HCT116 (cell line): ENCODE measurements at regions not wholly inside any gene's neighbourhood (a gene's known extent, or its start where the extent isn't known, plus 50 kb on each side); places are given as distances from the start of the nearest gene placed in this dataset.

Source experiments
- ATAC-seq: fragments of 200-7000 bp; cut with Tn5 transposase; 2 replicates; pipeline ENCODE4 v1.9.1; 2020; ENCODE audit warnings: mild to moderate bottlenecking, moderate library complexity
- BruUV-seq: library from RNA; stranded (reverse); fragments of 400-500 nt; replicated peaks from 2 replicates; lab custom pipeline; 2021; lab: Mats Ljungman, UMichigan
- CTCF ChIA-PET: fragments of 300-600 bp; sonication (Branson Sonifier 250); formaldehyde crosslinking; loops from one replicate; lab custom pipeline; 2021; ENCODE audit warnings: antibody characterized with exemption; lab: Charles Lee
- POLR2A ChIA-PET: fragments of 300-600, 350-600 bp; sonication (Branson Sonifier 250); formaldehyde crosslinking; loops from one replicate; lab custom pipeline; 2021; ENCODE audit warnings: antibody characterized with exemption; lab: Charles Lee
- RAD21 ChIA-PET, 2 experiments: fragments of 300-600 bp; sonication (Branson Sonifier 250); formaldehyde crosslinking; loops; one replicate each; lab custom pipeline; 2023; ENCODE audit warnings: low total read pairs in 2 of 2; ENCODE audit not compliant: uncharacterized antibody in 2 of 2, unreplicated experiment in 2 of 2, low non-redundant PET in 1 of 2; lab: Charles Lee
- DNase-seq: peaks from one replicate; pipeline ENCODE4 v3.0.0-alpha.2; 2010; ENCODE audit warnings: low read depth, low spot score
- H2AFZ ChIP-seq: fragments of 200-600 bp; shearing (Covaris generic), sonication (generic); 2 replicates; pipeline ENCODE4 v1.6.1; 2017; ENCODE audit warnings: low read depth, mixed run types, mixed read lengths, antibody characterized with exemption, low read length; ENCODE audit not compliant: poor library complexity, severe bottlenecking
- H3K27ac ChIP-seq: 2 replicates; pipeline ENCODE4 v1.5.1; 2012; ENCODE audit warnings: low read depth, low read length
- H3K27me3 ChIP-seq: fragments of 200-600 bp; sonication (generic); 2 replicates; pipeline ENCODE4 v1.6.1; 2016; ENCODE audit warnings: mixed run types, low read length, mixed read lengths; ENCODE audit not compliant: insufficient read depth
- H3K36me3 ChIP-seq, 2 experiments: fragments of 200-500 bp in 1 of 2; fragments of 200-600 bp in 1 of 2; sonication (Bioruptor generic) in 1 of 2; sonication (generic) in 1 of 2; 2 replicates each; pipeline versions ENCODE4 v1.5.1 to v1.6.1; 2014 to 2016; ENCODE audit warnings: low read length in 2 of 2, inconsistent platforms in 1 of 2, mixed read lengths in 1 of 2, mixed run types in 1 of 2; ENCODE audit not compliant: insufficient read depth in 2 of 2, control insufficient read depth in 1 of 2
- H3K4me1 ChIP-seq, 2 experiments: fragments of 200-600 bp in 1 of 2; sonication (generic) in 1 of 2; 2 replicates each; pipeline versions ENCODE4 v1.5.1 to v1.6.1; 2012 to 2017; ENCODE audit warnings: low read length in 2 of 2, inconsistent platforms in 1 of 2, mild to moderate bottlenecking in 1 of 2, mixed read lengths in 1 of 2, mixed run types in 1 of 2, moderate library complexity in 1 of 2; ENCODE audit not compliant: insufficient read depth in 2 of 2, control insufficient read depth in 1 of 2
- H3K4me2 ChIP-seq: fragments of 200-600 bp; sonication (generic); 2 replicates; pipeline ENCODE4 v1.6.1; 2017; ENCODE audit warnings: mixed run types, low read length, mixed read lengths
- H3K4me3 ChIP-seq, 2 experiments: fragments of 200-600 bp in 1 of 2; sonication (generic) in 1 of 2; replicated peaks in 1 of 2; 2 replicates each; pipeline ENCODE4 v1.5.1; 2011 to 2016; ENCODE audit warnings: low read length in 2 of 2, control low read depth in 1 of 2, low read depth in 1 of 2, mild to moderate bottlenecking in 1 of 2, mixed read lengths in 1 of 2, mixed run types in 1 of 2
- H3K79me2 ChIP-seq: fragments of 200-600 bp; sonication (generic); 2 replicates; pipeline ENCODE4 v1.6.1; 2017; ENCODE audit warnings: mild to moderate bottlenecking, mixed run types, low read length, moderate library complexity, mixed read lengths; ENCODE audit not compliant: insufficient read depth
- H3K9ac ChIP-seq: fragments of 200-600 bp; sonication (generic); 2 replicates; pipeline ENCODE4 v1.6.1; 2016; ENCODE audit warnings: low read length, mixed read lengths
- H3K9me2 ChIP-seq: fragments of 200-600 bp; sonication (generic), shearing (Covaris generic); 2 replicates; pipeline ENCODE4 v1.6.1; 2017; ENCODE audit warnings: mixed run types, mild to moderate bottlenecking, moderate library complexity; ENCODE audit not compliant: insufficient read depth
- H3K9me3 ChIP-seq, 2 experiments: fragments of 200-500 bp in 1 of 2; fragments of 200-600 bp in 1 of 2; sonication (Bioruptor generic) in 1 of 2; sonication (generic) in 1 of 2; 2 replicates each; pipeline ENCODE4 v1.6.1; 2014 to 2017; ENCODE audit warnings: low read length in 2 of 2, mixed read lengths in 2 of 2, inconsistent platforms in 1 of 2, low read depth in 1 of 2, mild to moderate bottlenecking in 1 of 2, mixed run types in 1 of 2, moderate library complexity in 1 of 2; ENCODE audit not compliant: control insufficient read depth in 1 of 2, insufficient read depth in 1 of 2
- H4K20me1 ChIP-seq: fragments of 200-600 bp; sonication (generic), shearing (Covaris generic); 2 replicates; pipeline ENCODE4 v1.6.1; 2017; ENCODE audit warnings: mixed run types, mild to moderate bottlenecking, moderate library complexity; ENCODE audit not compliant: insufficient read depth
- ATF3 ChIP-seq: IDR thresholded peaks from 2 replicates; pipeline ENCODE4 v1.6.1; 2012
- CEBPB ChIP-seq: IDR thresholded peaks from 2 replicates; pipeline ENCODE4 v1.6.1; 2012; ENCODE audit warnings: low read depth
- EGR1 ChIP-seq: IDR thresholded peaks from 2 replicates; pipeline ENCODE4 v1.6.1; 2012; ENCODE audit warnings: low read depth
- EZH2 ChIP-seq: fragments of 200-600 bp; sonication (generic); IDR thresholded peaks from 2 replicates; pipeline ENCODE4 v1.6.1; 2017; ENCODE audit warnings: antibody characterized with exemption, mixed run types
- FOSL1 ChIP-seq: IDR thresholded peaks from 2 replicates; pipeline ENCODE4 v1.6.1; 2012; ENCODE audit warnings: low read depth
- JUND ChIP-seq: IDR thresholded peaks from 2 replicates; pipeline ENCODE4 v1.6.1; 2012
- MAX ChIP-seq: IDR thresholded peaks from 2 replicates; pipeline ENCODE4 v1.6.1; 2012
- POLR2A ChIP-seq: IDR thresholded peaks from 2 replicates; pipeline ENCODE4 v1.7.0; 2011; ENCODE audit warnings: borderline replicate concordance; ENCODE audit not compliant: insufficient read depth, insufficient read length; ENCODE audit errors: extremely low read depth
- POLR2AphosphoS5 ChIP-seq: IDR thresholded peaks from 2 replicates; pipeline ENCODE4 v1.6.1; 2011; ENCODE audit warnings: mild to moderate bottlenecking, low read depth, low read length, moderate library complexity
- RAD21 ChIP-seq: IDR thresholded peaks from 2 replicates; pipeline ENCODE4 v1.6.1; 2012; ENCODE audit warnings: low read depth, mild to moderate bottlenecking
- REST ChIP-seq: IDR thresholded peaks from 2 replicates; pipeline ENCODE4 v1.6.1; 2012; ENCODE audit warnings: low read depth
- SIN3A ChIP-seq: IDR thresholded peaks from 2 replicates; pipeline ENCODE4 v1.6.1; 2012; ENCODE audit warnings: low read depth
- SP1 ChIP-seq: IDR thresholded peaks from 2 replicates; pipeline ENCODE4 v1.6.1; 2012; ENCODE audit warnings: low read depth
- SRF ChIP-seq: IDR thresholded peaks from 2 replicates; pipeline ENCODE4 v1.6.1; 2012; ENCODE audit warnings: low read depth
- TCF7L2 ChIP-seq: IDR thresholded peaks from 2 replicates; pipeline ENCODE4 v1.7.0; 2011; ENCODE audit warnings: borderline replicate concordance, inconsistent platforms; ENCODE audit not compliant: insufficient read depth, insufficient read length; ENCODE audit errors: extremely low read depth
- YY1 ChIP-seq: IDR thresholded peaks from 2 replicates; pipeline ENCODE4 v1.6.1; 2011; ENCODE audit warnings: low read length, low read depth, moderate library complexity, mild to moderate bottlenecking; ENCODE audit not compliant: insufficient replicate concordance; ENCODE audit errors: extremely low read depth
- ZBTB33 ChIP-seq: IDR thresholded peaks from 2 replicates; pipeline ENCODE4 v1.6.1; 2011; ENCODE audit warnings: mild to moderate bottlenecking, low read length, moderate library complexity; ENCODE audit not compliant: insufficient replicate concordance; ENCODE audit errors: extremely low read depth
- ZFX ChIP-seq: fragments of 450-650 bp; IDR thresholded peaks from 2 replicates; pipeline ENCODE4 v1.6.1; 2017
- ZNF274 ChIP-seq: fragments of 200-500 bp; sonication (Bioruptor generic); IDR thresholded peaks from 2 replicates; pipeline ENCODE4 v1.6.1; 2014; ENCODE audit warnings: mild to moderate bottlenecking, low read depth, low read length, inconsistent platforms
- intact Hi-C: fragments of 100-400 bp; cut with micrococcal nuclease; formaldehyde crosslinking; loops from 2 replicates; pipeline ENCODE4 v1.10.0; 2022
- TF ChIP-seq, protein P1 (sequence below), 3 experiments: fragments of 200-600 bp in 1 of 3; sonication (generic) in 1 of 3; IDR thresholded peaks in 2 of 3; conservative IDR thresholded peaks in 1 of 3; 2 replicates each; pipeline ENCODE4 v1.5.1; 2012 to 2017; ENCODE audit warnings: low read depth in 2 of 3, low read length in 2 of 3, antibody characterized with exemption in 1 of 3, borderline replicate concordance in 1 of 3, control low read depth in 1 of 3, mild to moderate bottlenecking in 1 of 3, mixed read lengths in 1 of 3, mixed run types in 1 of 3, moderate library complexity in 1 of 3; ENCODE audit not compliant: insufficient read depth in 1 of 3

- no peak overlapping the region for H3K9ac ChIP-seq
- H3K79me2 ChIP-seq, result peaks cover 14% of the 10 kb centered on the region
- no peaks in the 10 kb centered on the region for H3K27me3 ChIP-seq
- H3K4me1 ChIP-seq, result peaks cover 8 to 18% of the 10 kb centered on the region in 2 experiments
- no peak for TF ChIP-seq SIN3A
- TF ChIP-seq EZH2, result no peak
- no peak for TF ChIP-seq ZNF274
- TF ChIP-seq SP1, result no peak
- TF ChIP-seq SRF, result no peak
- TF ChIP-seq, protein P1, sequence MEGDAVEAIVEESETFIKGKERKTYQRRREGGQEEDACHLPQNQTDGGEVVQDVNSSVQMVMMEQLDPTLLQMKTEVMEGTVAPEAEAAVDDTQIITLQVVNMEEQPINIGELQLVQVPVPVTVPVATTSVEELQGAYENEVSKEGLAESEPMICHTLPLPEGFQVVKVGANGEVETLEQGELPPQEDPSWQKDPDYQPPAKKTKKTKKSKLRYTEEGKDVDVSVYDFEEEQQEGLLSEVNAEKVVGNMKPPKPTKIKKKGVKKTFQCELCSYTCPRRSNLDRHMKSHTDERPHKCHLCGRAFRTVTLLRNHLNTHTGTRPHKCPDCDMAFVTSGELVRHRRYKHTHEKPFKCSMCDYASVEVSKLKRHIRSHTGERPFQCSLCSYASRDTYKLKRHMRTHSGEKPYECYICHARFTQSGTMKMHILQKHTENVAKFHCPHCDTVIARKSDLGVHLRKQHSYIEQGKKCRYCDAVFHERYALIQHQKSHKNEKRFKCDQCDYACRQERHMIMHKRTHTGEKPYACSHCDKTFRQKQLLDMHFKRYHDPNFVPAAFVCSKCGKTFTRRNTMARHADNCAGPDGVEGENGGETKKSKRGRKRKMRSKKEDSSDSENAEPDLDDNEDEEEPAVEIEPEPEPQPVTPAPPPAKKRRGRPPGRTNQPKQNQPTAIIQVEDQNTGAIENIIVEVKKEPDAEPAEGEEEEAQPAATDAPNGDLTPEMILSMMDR (IDR thresholded peaks at IDR 0.05 in 2 of 3, conservative IDR thresholded peaks at IDR 0.05 in 1 of 3; ENCODE audit: borderline replicate concordance in 1 of 3, insufficient read depth in 1 of 3, low read depth in 2 of 3, low read length in 2 of 3), result no peak
- TF ChIP-seq EGR1, result no peak
- no peak for TF ChIP-seq ATF3
- no peak for TF ChIP-seq CEBPB
- TF ChIP-seq TCF7L2, result no peak
- no peak for TF ChIP-seq POLR2A
- TF ChIP-seq REST, result no peak
- TF ChIP-seq POLR2AphosphoS5, result no peak
- no peak for TF ChIP-seq JUND
- no peak for TF ChIP-seq ZBTB33
- TF ChIP-seq RAD21, result no peak
- no peak for TF ChIP-seq YY1
- TF ChIP-seq ZFX, result no peak
- TF ChIP-seq FOSL1, result no peak
- TF ChIP-seq MAX, result no peak
- ChIA-PET CTCF (no interaction called here), POLR2A (no interaction called here), RAD21 (no interaction called here)
- ATAC-seq (no peak), DNase-seq (no peak)
- H3K9me2 ChIP-seq, result no peaks in the 10 kb centered on the region
- H3K9me3 ChIP-seq, result no peaks in the 10 kb centered on the region
- no TSS peak for BruUV-seq
- H2AFZ ChIP-seq, result no peak overlapping the region
- no peak overlapping the region for H3K4me2 ChIP-seq
- intact Hi-C loops, result no loop called here
- H3K36me3 ChIP-seq, result no peaks in the 10 kb centered on the region
- H3K4me3 ChIP-seq, result no peak overlapping the region
- H3K27ac ChIP-seq, result no peak overlapping the region
- no peaks in the 10 kb centered on the region for H4K20me1 ChIP-seq
These were observed 50.8 kb upstream of the MACF1 start for GRCh38 chr1:39153684-39154083.
